ENCODE measurements at regions not wholly inside any gene's neighbourhood (a gene's known extent, or its start where the extent isn't known, plus 50 kb on each side); places are given as distances from the start of the nearest gene placed in this dataset.

GRCh38 chr17:14619821-14620220, 318.9 kb downstream of the HS3ST3B1 start:
- ChIA-PET POLR2A (no interaction called here), CTCF (no interaction called here)
- Histone ChIP-seq H3K36me3 (ENCODE audit: control insufficient read depth in 4 of 4, insufficient read depth in 4 of 4, low read length in 3 of 4) (no peaks in the 10 kb centered on the region), H3K9me3 (ENCODE audit: control extremely low read depth in 1 of 5, control insufficient read depth in 4 of 5, insufficient read depth in 2 of 5, low read depth in 1 of 5, low read length in 4 of 5) (no peaks in the 10 kb centered on the region), H3K27ac (ENCODE audit: insufficient read depth in 1 of 2, low read depth in 1 of 2, low read length in 2 of 2, poor library complexity in 1 of 2, severe bottlenecking in 2 of 2) (no peak overlapping the region), H3K27me3 (replicated peaks in 2 of 5; ENCODE audit: control insufficient read depth in 4 of 5, insufficient read depth in 5 of 5, low read length in 4 of 5) (no peaks in the 10 kb centered on the region), H3K4me3 (ENCODE audit: control insufficient read depth in 1 of 7, extremely low read depth in 1 of 7, insufficient read depth in 4 of 7, low read depth in 2 of 7, low read length in 6 of 7) (no peak overlapping the region), H3K4me1 (ENCODE audit: control extremely low read depth in 1 of 4, control insufficient read depth in 4 of 4, insufficient read depth in 4 of 4, low read length in 3 of 4) (no peaks in the 10 kb centered on the region)
- DNase-seq, result no peak
- WGBS (ENCODE audit: insufficient coverage), result no CpG with 5 or more reads among the region's 4 CpGs

GRCh38 chr17:14616528-14616927, 315.6 kb downstream of the HS3ST3B1 start:
- no peak overlapping the region for H3K27ac ChIP-seq (ENCODE audit: insufficient read depth in 1 of 2, low read depth in 1 of 2, low read length in 2 of 2, poor library complexity in 1 of 2, severe bottlenecking in 2 of 2)
- no peaks in the 10 kb centered on the region for H3K27me3 ChIP-seq (replicated peaks in 2 of 5; ENCODE audit: control insufficient read depth in 4 of 5, insufficient read depth in 5 of 5, low read length in 4 of 5)
- H3K9me3 ChIP-seq (ENCODE audit: control extremely low read depth in 1 of 5, control insufficient read depth in 4 of 5, insufficient read depth in 2 of 5, low read depth in 1 of 5, low read length in 4 of 5), result peaks cover 0 to 5% (median 2%) of the 10 kb centered on the region in 5 experiments
- CTCF ChIA-PET, result no interaction called here
- POLR2A ChIA-PET, result no interaction called here
- no peak overlapping the region for H3K4me3 ChIP-seq (ENCODE audit: control insufficient read depth in 1 of 7, extremely low read depth in 1 of 7, insufficient read depth in 4 of 7, low read depth in 2 of 7, low read length in 6 of 7)
- no CpG with 5 or more reads among the region's 2 CpGs for WGBS (ENCODE audit: insufficient coverage)
- H3K36me3 ChIP-seq (ENCODE audit: control insufficient read depth in 4 of 4, insufficient read depth in 4 of 4, low read length in 3 of 4), result no peaks in the 10 kb centered on the region
- DNase-seq, result no peak
- H3K4me1 ChIP-seq (ENCODE audit: control extremely low read depth in 1 of 4, control insufficient read depth in 4 of 4, insufficient read depth in 4 of 4, low read length in 3 of 4), result no peaks in the 10 kb centered on the region

DNA sequence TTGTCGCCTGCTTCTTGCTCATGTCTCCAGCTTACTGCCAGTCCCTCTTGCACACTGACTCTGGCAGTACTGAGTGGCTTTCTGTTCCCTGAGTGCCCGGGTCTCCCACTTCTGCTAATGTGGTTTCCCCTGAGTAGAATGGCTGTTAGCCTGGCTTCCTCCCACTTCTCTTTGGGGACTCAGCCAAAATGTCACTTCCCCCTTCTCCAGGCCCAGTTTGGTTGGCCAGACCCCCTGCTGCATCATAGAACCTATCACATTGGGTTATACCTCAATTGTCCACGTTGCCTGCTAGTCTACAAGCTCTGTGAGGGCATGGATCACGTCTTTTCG, 304.4 kb downstream of the HS3ST3B1 start:
- H3K27me3 ChIP-seq (replicated peaks in 2 of 5; ENCODE audit: control insufficient read depth in 4 of 5, insufficient read depth in 5 of 5, low read length in 4 of 5), result no peaks in the 10 kb centered on the region
- peaks cover 6 to 19% (median 15%) of the 10 kb centered on the region in 4 experiments for H3K4me1 ChIP-seq (ENCODE audit: control extremely low read depth in 1 of 4, control insufficient read depth in 4 of 4, insufficient read depth in 4 of 4, low read length in 3 of 4)
- CTCF ChIA-PET, result interaction anchor here (0.7 kb wide), 1 partner anchor 11 kb away, joined by 3 read pairs; no protein-coding TSS in a partner anchor
- peak overlapping the region; percentile 62 to 70 for H3K27ac ChIP-seq (ENCODE audit: insufficient read depth in 1 of 2, low read depth in 1 of 2, low read length in 2 of 2, poor library complexity in 1 of 2, severe bottlenecking in 2 of 2)
- peaks cover 0 to 7% (median 0%) of the 10 kb centered on the region in 5 experiments for H3K9me3 ChIP-seq (ENCODE audit: control extremely low read depth in 1 of 5, control insufficient read depth in 4 of 5, insufficient read depth in 2 of 5, low read depth in 1 of 5, low read length in 4 of 5)
- WGBS (ENCODE audit: insufficient coverage), result 0% methylated on average over 2 of the region's 5 CpGs
- H3K4me3 ChIP-seq (ENCODE audit: control insufficient read depth in 1 of 7, extremely low read depth in 1 of 7, insufficient read depth in 4 of 7, low read depth in 2 of 7, low read length in 6 of 7), result peak overlapping the region in 4 of 7 experiments; percentile 20 to 58 (median 28)
- DNase-seq, result peak; percentile 90 to 98 (median 98)
- POLR2A ChIA-PET, result interaction anchor here (0.6 to 1.0 kb wide), 2 partner anchors 60 to 308 kb away, joined by 3 to 4 read pairs; no protein-coding TSS in a partner anchor
- no peaks in the 10 kb centered on the region for H3K36me3 ChIP-seq (ENCODE audit: control insufficient read depth in 4 of 4, insufficient read depth in 4 of 4, low read length in 3 of 4)

GRCh38 chr17:14604591-14605266, 303.8 kb downstream of the HS3ST3B1 start:
- POLR2A ChIA-PET, result interaction anchor here (0.6 to 1.0 kb wide), 3 partner anchors 60 to 308 kb away, joined by 3 to 7 read pairs (median 4); no protein-coding TSS in a partner anchor
- peaks cover 6 to 19% (median 15%) of the 10 kb centered on the region in 4 experiments for H3K4me1 ChIP-seq (ENCODE audit: control extremely low read depth in 1 of 4, control insufficient read depth in 4 of 4, insufficient read depth in 4 of 4, low read length in 3 of 4)

GRCh38 chr17:14596224-14596623, 295.3 kb downstream of the HS3ST3B1 start:
- no peaks in the 10 kb centered on the region for H3K36me3 ChIP-seq (ENCODE audit: control insufficient read depth in 4 of 4, insufficient read depth in 4 of 4, low read length in 3 of 4)
- H3K4me3 ChIP-seq (ENCODE audit: control insufficient read depth in 1 of 7, extremely low read depth in 1 of 7, insufficient read depth in 4 of 7, low read depth in 2 of 7, low read length in 6 of 7), result no peak overlapping the region
- POLR2A ChIA-PET, result no interaction called here
- H3K27ac ChIP-seq (ENCODE audit: insufficient read depth in 1 of 2, low read depth in 1 of 2, low read length in 2 of 2, poor library complexity in 1 of 2, severe bottlenecking in 2 of 2), result no peak overlapping the region
- H3K27me3 ChIP-seq (replicated peaks in 2 of 5; ENCODE audit: control insufficient read depth in 4 of 5, insufficient read depth in 5 of 5, low read length in 4 of 5), result no peaks in the 10 kb centered on the region
- no peaks in the 10 kb centered on the region for H3K4me1 ChIP-seq (ENCODE audit: control extremely low read depth in 1 of 4, control insufficient read depth in 4 of 4, insufficient read depth in 4 of 4, low read length in 3 of 4)
- peaks cover 0 to 2% (median 0%) of the 10 kb centered on the region in 5 experiments for H3K9me3 ChIP-seq (ENCODE audit: control extremely low read depth in 1 of 5, control insufficient read depth in 4 of 5, insufficient read depth in 2 of 5, low read depth in 1 of 5, low read length in 4 of 5)
- CTCF ChIA-PET, result no interaction called here
- WGBS (ENCODE audit: insufficient coverage), result 93% methylated on average over 2 of the region's 4 CpGs
- DNase-seq, result no peak

More at GRCh38 chr17:14604591-14605266, 303.8 kb downstream of the HS3ST3B1 start:
- CTCF ChIA-PET, result interaction anchor here (0.7 kb wide), 1 partner anchor 10 kb away, joined by 3 read pairs; no protein-coding TSS in a partner anchor
- DNase-seq, result peak in 1 of 3 donors; percentile 84
- Histone ChIP-seq H3K27me3 (replicated peaks in 2 of 5; ENCODE audit: control insufficient read depth in 4 of 5, insufficient read depth in 5 of 5, low read length in 4 of 5) (no peaks in the 10 kb centered on the region), H3K4me3 (ENCODE audit: control insufficient read depth in 1 of 7, extremely low read depth in 1 of 7, insufficient read depth in 4 of 7, low read depth in 2 of 7, low read length in 6 of 7) (peak overlapping the region in 5 of 7 experiments; percentile 15 to 58 (median 27)), H3K9me3 (ENCODE audit: control extremely low read depth in 1 of 5, control insufficient read depth in 4 of 5, insufficient read depth in 2 of 5, low read depth in 1 of 5, low read length in 4 of 5) (peaks cover 0 to 7% (median 0%) of the 10 kb centered on the region in 5 experiments), H3K36me3 (ENCODE audit: control insufficient read depth in 4 of 4, insufficient read depth in 4 of 4, low read length in 3 of 4) (no peaks in the 10 kb centered on the region), H3K27ac (ENCODE audit: insufficient read depth in 1 of 2, low read depth in 1 of 2, low read length in 2 of 2, poor library complexity in 1 of 2, severe bottlenecking in 2 of 2) (peak overlapping the region; percentile 62 to 70)
- 19% methylated on average over 9 of the region's 9 CpGs for WGBS (ENCODE audit: insufficient coverage)

- Histone ChIP-seq H3K27ac (ENCODE audit: insufficient read depth in 1 of 2, low read depth in 1 of 2, low read length in 2 of 2, poor library complexity in 1 of 2, severe bottlenecking in 2 of 2) (no peak overlapping the region), H3K36me3 (ENCODE audit: control insufficient read depth in 4 of 4, insufficient read depth in 4 of 4, low read length in 3 of 4) (no peaks in the 10 kb centered on the region), H3K27me3 (replicated peaks in 2 of 5; ENCODE audit: control insufficient read depth in 4 of 5, insufficient read depth in 5 of 5, low read length in 4 of 5) (no peaks in the 10 kb centered on the region), H3K9me3 (ENCODE audit: control extremely low read depth in 1 of 5, control insufficient read depth in 4 of 5, insufficient read depth in 2 of 5, low read depth in 1 of 5, low read length in 4 of 5) (peaks cover 0 to 2% (median 0%) of the 10 kb centered on the region in 5 experiments), H3K4me3 (ENCODE audit: control insufficient read depth in 1 of 7, extremely low read depth in 1 of 7, insufficient read depth in 4 of 7, low read depth in 2 of 7, low read length in 6 of 7) (no peak overlapping the region), H3K4me1 (ENCODE audit: control extremely low read depth in 1 of 4, control insufficient read depth in 4 of 4, insufficient read depth in 4 of 4, low read length in 3 of 4) (no peaks in the 10 kb centered on the region)
- POLR2A ChIA-PET, result no interaction called here
- CTCF ChIA-PET, result no interaction called here
- no peak for DNase-seq
- 100% methylated on average over 5 of the region's 6 CpGs for WGBS (ENCODE audit: insufficient coverage)
Measured at GRCh38 chr17:14595656-14596055, 294.8 kb downstream of the HS3ST3B1 start.

GRCh38 chr17:14594690-14595089, 293.8 kb downstream of the HS3ST3B1 start:
- ChIA-PET CTCF (interaction anchor here (0.6 to 1.2 kb wide), 2 partner anchors 9 to 10 kb away, joined by 3 read pairs; no protein-coding TSS in a partner anchor), POLR2A (no interaction called here)
- Histone ChIP-seq H3K27me3 (replicated peaks in 2 of 5; ENCODE audit: control insufficient read depth in 4 of 5, insufficient read depth in 5 of 5, low read length in 4 of 5) (no peaks in the 10 kb centered on the region), H3K4me3 (ENCODE audit: control insufficient read depth in 1 of 7, extremely low read depth in 1 of 7, insufficient read depth in 4 of 7, low read depth in 2 of 7, low read length in 6 of 7) (no peak overlapping the region), H3K9me3 (ENCODE audit: control extremely low read depth in 1 of 5, control insufficient read depth in 4 of 5, insufficient read depth in 2 of 5, low read depth in 1 of 5, low read length in 4 of 5) (no peaks in the 10 kb centered on the region), H3K27ac (ENCODE audit: insufficient read depth in 1 of 2, low read depth in 1 of 2, low read length in 2 of 2, poor library complexity in 1 of 2, severe bottlenecking in 2 of 2) (no peak overlapping the region), H3K36me3 (ENCODE audit: control insufficient read depth in 4 of 4, insufficient read depth in 4 of 4, low read length in 3 of 4) (no peaks in the 10 kb centered on the region), H3K4me1 (ENCODE audit: control extremely low read depth in 1 of 4, control insufficient read depth in 4 of 4, insufficient read depth in 4 of 4, low read length in 3 of 4) (no peaks in the 10 kb centered on the region)
- DNase-seq, result no peak
- WGBS (ENCODE audit: insufficient coverage), result 98% methylated on average over 5 of the region's 5 CpGs
